Stimulated activated memory B cell treated with anti-CD40 and anti-IgM and Interleukin-4, amounts not matched to agents 10 μg/mL and 1 μg/mL and 100 μg/mL, for 72 hours (primary cell): ENCODE measurements at regions not wholly inside any gene's neighbourhood (a gene's known extent, or its start where the extent isn't known, plus 50 kb on each side); places are given as distances from the start of the nearest gene placed in this dataset.
"Not testable (repeated sequence)": the region's sequence is repeated elsewhere in the genome, so short reads cannot be mapped to it uniquely, and the experiment has no call there.

Source experiments
- ATAC-seq: fragments of 150-1000 bp; cut with Tn5 transposase; 2 replicates; pipeline ENCODE4 v1.10.0; 2021
- H3K27ac Mint-ChIP-seq: one replicate; pipeline ENCODE4 v1.8.0; 2022; ENCODE audit warnings: mild to moderate bottlenecking, mixed read lengths
- H3K27me3 Mint-ChIP-seq: one replicate; pipeline ENCODE4 v1.8.0; 2022; ENCODE audit warnings: mixed read lengths
- H3K36me3 Mint-ChIP-seq: one replicate; pipeline ENCODE4 v1.8.0; 2022; ENCODE audit warnings: mixed read lengths
- H3K4me1 Mint-ChIP-seq: one replicate; pipeline ENCODE4 v1.8.0; 2022; ENCODE audit warnings: mixed read lengths
- H3K4me3 Mint-ChIP-seq: one replicate; pipeline ENCODE4 v1.8.0; 2022; ENCODE audit warnings: mild to moderate bottlenecking, moderate library complexity, mixed read lengths
- H3K9me3 Mint-ChIP-seq: one replicate; pipeline ENCODE4 v1.8.0; 2022; ENCODE audit warnings: mixed read lengths

DNA sequence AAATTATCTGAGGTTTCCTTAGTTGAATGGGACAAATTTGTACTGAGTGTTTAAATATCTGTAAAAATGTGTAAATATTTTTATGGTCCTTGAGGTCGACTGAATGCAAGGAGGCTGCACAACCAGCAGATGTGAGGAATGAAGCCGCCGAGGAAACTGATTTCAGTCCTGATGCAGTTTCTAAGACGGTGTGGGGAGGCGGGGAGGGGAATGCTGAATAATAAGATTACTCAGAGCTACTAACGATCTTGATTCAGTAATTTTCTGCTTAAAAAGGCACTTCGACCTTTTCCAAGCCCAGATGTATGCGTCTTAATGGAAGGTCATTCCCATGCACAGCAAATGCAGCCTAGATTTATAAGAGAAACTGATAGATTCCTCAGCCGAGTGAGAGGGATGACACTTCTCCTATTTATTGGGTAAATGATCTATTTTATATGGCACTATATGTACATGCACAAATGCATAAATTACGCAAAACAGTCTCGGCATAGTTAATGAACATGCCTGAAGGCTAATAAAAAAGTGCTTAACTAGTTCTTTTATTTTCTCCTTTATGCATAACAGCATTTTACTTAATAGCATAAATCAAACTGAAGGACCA is 167.6 kb upstream of the PITRM1 start:
- Mint-ChIP-seq H3K27me3 (peaks cover 26% of the 10 kb centered on the region), H3K4me1 (no peaks in the 10 kb centered on the region), H3K4me3 (no peak overlapping the region), H3K9me3 (no peaks in the 10 kb centered on the region), H3K36me3 (no peaks in the 10 kb centered on the region), H3K27ac (no peak overlapping the region)
- no peak for ATAC-seq

DNA sequence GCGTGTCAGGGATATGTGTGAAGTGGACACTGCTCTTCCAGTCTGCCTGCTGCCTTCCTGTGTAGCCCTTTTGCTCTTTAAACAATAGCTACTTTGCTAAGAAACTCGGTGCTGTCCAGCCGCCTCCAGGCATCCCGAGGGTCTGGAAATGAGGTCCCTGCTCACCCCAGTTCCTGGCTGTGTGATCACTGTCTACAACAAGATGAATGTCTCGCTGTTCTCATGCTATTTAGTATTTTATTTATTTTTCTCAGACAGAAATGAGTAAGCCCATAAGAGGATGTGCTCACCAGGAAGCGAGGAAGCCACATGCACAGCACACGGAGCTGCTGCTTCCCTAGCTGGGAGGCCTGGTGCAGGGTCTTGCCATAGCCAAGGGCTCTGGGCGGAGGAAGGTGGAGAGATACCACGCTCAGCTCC is 167.0 kb upstream of the PITRM1 start:
- ATAC-seq, result no peak
- Mint-ChIP-seq H3K4me3 (no peak overlapping the region), H3K4me1 (no peaks in the 10 kb centered on the region), H3K9me3 (no peaks in the 10 kb centered on the region), H3K36me3 (no peaks in the 10 kb centered on the region), H3K27me3 (peaks cover 21% of the 10 kb centered on the region), H3K27ac (no peak overlapping the region)

DNA sequence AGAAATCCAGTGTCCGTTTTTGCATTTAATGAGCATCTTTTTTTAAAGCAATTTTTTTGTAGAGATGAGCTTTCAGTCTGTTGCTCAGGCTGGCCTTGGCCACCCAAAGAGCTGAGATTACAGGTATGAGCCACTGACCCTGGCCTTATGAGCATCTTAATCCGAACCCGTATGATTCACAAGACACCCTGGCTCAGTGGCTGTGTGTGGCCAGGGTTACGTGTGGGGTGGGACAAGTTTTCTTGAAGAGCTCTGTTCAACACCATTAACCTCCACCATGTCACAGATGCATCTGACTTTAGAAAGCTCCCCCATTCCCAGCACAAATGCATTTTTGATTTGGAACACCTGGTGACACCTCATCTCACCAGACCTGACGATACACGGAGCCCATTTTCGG is 166.5 kb upstream of the PITRM1 start:
- H3K27me3 Mint-ChIP-seq, result peaks cover 21% of the 10 kb centered on the region
- no peaks in the 10 kb centered on the region for H3K9me3 Mint-ChIP-seq
- no peak for ATAC-seq
- H3K36me3 Mint-ChIP-seq, result no peaks in the 10 kb centered on the region
- no peak overlapping the region for H3K4me3 Mint-ChIP-seq
- no peak overlapping the region for H3K27ac Mint-ChIP-seq
- no peaks in the 10 kb centered on the region for H3K4me1 Mint-ChIP-seq

DNA sequence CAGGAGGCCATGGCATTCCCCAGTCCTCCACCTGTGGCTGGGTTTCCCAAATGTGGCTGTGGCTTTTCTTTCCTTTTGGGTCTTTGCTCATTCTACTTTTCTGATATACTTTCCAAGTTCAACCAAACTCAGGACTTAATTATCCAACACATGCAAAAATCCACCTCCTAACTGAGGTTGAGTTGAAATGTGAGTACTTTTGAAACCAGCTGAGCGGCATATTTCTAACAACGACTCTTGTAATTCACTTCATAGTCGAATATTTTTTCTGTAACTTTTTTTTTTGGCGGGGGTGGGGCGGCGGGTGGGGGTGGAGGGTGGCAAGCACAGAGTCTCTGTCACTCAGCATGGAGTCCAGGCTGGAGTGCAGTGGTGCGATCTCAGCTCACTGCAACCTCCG is 165.2 kb upstream of the PITRM1 start:
- Mint-ChIP-seq H3K4me1 (no peaks in the 10 kb centered on the region), H3K9me3 (no peaks in the 10 kb centered on the region), H3K27ac (no peak overlapping the region), H3K27me3 (peaks cover 24% of the 10 kb centered on the region), H3K36me3 (no peaks in the 10 kb centered on the region), H3K4me3 (no peak overlapping the region)
- ATAC-seq, result no peak

DNA sequence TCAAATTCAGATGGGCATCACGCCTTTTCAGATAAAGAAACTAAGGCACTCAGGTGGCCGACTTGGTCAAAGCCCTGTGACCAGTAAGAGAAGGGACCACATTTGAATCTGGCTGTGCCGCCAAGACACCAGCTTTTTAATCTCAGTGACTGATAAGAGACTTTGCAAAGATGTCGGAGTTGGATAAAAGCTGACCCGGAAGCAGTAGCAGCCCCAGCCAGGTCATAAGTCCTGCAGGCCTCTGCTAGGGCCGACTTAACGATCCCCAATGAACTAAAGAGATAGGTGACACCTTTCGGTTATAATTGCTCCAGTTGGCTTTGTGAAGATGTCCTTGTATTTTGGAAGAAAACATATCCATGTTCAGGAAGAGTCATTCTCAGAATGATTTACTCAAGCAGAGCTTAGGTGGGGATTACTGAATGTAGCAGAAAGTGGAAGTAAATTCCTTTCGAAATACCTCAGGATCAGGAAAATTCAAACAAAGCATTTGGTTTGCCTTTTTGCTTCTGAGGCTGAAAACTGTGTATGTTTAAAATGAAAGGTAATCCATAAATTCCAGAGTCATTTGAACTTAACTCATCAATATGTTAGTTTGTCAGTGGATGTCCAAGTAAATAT is 164.2 kb upstream of the PITRM1 start:
- no peaks in the 10 kb centered on the region for H3K4me1 Mint-ChIP-seq
- H3K9me3 Mint-ChIP-seq, result no peaks in the 10 kb centered on the region
- peaks cover 29% of the 10 kb centered on the region for H3K27me3 Mint-ChIP-seq
- H3K27ac Mint-ChIP-seq, result no peak overlapping the region
- no peak overlapping the region for H3K4me3 Mint-ChIP-seq
- H3K36me3 Mint-ChIP-seq, result no peaks in the 10 kb centered on the region
- no peak for ATAC-seq

DNA sequence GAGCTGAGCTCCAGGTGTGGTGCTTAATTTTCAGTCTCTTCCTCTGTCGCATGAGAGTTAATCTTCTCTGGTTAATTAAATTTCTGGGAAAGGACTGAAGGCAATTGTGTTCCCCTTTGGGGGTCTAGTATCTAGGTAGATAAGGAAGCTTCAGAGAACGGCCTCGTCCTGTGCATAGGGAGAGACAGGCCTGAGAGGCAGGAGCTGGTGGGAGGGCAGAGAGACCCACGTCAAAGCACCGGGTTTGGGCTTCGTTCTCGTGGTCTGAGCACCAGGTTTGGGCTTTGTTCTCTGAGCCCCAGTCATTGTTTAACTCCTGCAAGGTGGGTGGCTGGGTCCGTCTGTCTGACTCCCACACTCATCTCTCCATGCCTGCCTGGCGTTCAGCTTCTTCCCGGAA is 160.8 kb upstream of the PITRM1 start:
- Mint-ChIP-seq H3K9me3 (peaks cover 3% of the 10 kb centered on the region), H3K36me3 (no peaks in the 10 kb centered on the region), H3K27ac (no peak overlapping the region), H3K4me1 (no peaks in the 10 kb centered on the region), H3K27me3 (peaks cover 39% of the 10 kb centered on the region), H3K4me3 (no peak overlapping the region)
- no peak for ATAC-seq

DNA sequence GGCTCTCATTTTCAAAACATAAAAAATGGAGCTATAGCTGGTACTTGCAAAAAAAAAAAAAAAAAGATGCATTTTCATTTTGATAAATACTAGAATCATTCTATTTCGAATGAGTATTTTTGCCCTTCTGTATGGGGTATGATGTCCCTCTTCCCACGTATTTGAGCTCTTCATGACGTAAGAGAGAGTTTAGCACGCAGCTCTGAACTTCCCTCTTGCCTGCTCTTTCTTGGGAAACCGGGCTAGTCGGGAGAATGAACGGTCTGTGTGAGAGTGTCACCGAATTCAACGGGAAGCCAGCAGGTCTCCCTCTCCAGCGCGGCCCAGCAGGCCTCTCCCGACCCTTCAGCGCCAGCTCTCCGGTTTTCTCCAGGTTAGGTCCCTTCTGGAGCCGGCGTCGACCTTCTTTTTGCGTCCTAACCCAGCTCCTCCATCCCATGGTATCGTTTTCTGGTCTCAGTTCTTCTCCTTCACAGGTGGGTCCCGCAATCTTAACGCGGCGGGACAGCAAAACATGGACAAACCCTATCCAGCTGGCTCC is 159.2 kb upstream of the PITRM1 start:
- peaks cover 39% of the 10 kb centered on the region for H3K27me3 Mint-ChIP-seq
- H3K27ac Mint-ChIP-seq, result no peak overlapping the region
- peaks cover 3% of the 10 kb centered on the region for H3K9me3 Mint-ChIP-seq
- no peak overlapping the region for H3K4me3 Mint-ChIP-seq
- H3K4me1 Mint-ChIP-seq, result no peaks in the 10 kb centered on the region
- ATAC-seq, result no peak
- no peaks in the 10 kb centered on the region for H3K36me3 Mint-ChIP-seq

DNA sequence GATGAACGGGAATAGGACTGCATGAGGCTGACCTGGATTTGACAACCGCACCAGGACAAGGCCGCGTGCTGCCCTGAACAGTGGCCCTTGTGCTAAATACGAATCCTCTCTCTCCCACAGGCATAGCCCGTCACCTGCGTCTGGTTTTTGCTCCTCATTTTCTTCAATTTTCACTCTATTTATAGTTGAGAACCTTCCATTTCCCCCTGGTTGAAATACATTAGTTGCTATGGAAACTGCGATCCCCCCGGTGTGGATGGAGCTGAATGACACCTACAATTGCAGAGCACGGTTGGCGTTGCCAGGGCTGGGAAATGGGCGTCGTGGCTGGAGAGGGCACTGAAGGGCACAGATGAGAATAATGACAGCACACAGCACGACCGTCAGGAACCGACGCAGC is 158.6 kb upstream of the PITRM1 start:
- Mint-ChIP-seq H3K9me3 (peaks cover 3% of the 10 kb centered on the region), H3K27ac (no peak overlapping the region), H3K4me1 (no peaks in the 10 kb centered on the region), H3K4me3 (no peak overlapping the region), H3K27me3 (peaks cover 39% of the 10 kb centered on the region), H3K36me3 (no peaks in the 10 kb centered on the region)
- no peak for ATAC-seq

DNA sequence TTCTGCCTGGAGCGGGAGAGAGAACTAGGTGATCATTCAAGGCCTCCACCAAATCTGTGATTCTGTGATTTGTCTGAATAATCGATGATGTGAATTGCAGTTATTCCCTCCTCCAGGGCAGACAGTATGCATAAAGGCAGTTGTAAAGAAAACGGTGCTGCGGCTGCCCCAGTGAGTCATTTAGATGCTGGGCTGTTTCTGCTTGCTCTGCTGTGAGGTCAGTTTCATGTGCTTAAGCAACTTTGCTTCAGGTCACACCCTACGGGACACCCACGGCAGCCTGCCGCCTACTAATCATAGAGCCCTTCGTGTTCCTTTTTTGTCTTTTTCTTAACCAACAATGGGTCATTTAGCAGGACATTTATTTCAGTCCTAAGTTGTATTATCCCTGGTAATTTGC is 158.1 kb upstream of the PITRM1 start:
- peaks cover 39% of the 10 kb centered on the region for H3K27me3 Mint-ChIP-seq
- no peak overlapping the region for H3K27ac Mint-ChIP-seq
- ATAC-seq, result no peak
- H3K9me3 Mint-ChIP-seq, result peaks cover 3% of the 10 kb centered on the region
- H3K4me1 Mint-ChIP-seq, result no peaks in the 10 kb centered on the region
- no peak overlapping the region for H3K4me3 Mint-ChIP-seq
- H3K36me3 Mint-ChIP-seq, result no peaks in the 10 kb centered on the region

DNA sequence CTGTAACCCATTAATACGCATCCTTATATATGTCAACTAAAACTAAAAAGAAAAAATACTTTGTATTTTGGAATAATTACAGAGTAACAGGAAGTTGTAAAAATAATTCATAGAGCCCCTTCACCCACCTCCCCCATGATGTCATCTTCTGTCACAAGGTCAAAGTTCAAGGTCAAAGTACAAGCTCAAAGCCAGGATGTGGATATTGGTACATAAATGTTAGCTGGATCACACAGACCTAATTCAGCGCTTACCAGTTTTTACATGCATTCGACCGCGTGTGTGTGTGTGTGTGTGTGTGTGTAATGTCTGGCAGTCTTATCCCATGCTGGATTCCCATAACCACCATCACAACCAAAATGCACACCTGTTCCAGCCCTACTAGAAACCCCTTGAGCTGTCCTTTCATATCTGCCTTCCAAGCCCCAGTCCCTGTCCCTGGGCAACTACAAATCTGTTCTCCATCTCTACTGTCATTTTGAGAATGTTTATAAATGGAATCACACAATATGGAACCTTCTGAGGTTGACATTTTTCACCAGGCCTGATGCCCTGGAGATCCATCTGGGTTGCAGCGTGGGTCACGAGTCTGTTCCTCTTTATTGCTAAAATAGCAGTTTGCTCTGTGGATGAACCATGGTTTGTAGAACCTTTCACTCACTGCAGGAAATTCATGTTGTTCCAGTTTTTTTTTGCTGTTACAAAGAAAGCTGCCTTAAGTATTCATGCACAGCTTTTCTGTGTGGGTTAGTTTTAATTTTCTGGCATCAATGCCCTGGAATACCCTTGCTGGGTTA is 153.6 kb upstream of the PITRM1 start:
- Mint-ChIP-seq H3K27ac (no peak overlapping the region), H3K4me1 (no peaks in the 10 kb centered on the region), H3K4me3 (no peak overlapping the region), H3K9me3 (peaks cover 3% of the 10 kb centered on the region), H3K36me3 (no peaks in the 10 kb centered on the region), H3K27me3 (peaks cover 21% of the 10 kb centered on the region)
- no peak for ATAC-seq

DNA sequence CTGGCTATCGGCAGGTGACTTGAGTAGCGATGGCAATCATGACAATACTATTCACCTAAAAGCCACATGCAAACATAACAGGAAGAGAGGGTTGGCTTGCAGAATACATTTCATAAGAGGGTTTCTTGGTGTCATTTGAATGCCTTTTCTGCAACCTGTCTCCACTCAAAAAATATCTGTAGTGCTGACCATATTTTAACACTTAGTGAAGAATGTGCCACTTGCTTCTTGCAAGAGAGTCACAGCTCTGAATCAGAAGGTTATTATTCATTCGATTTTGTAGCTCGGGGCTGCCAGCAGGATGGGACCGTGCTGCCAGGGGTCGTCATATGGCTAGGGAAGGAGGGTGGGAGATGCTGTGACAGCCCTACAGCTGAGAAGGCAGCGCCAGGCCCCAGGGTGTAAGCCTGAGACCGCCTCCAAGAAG is 152.0 kb upstream of the PITRM1 start:
- peaks cover 10% of the 10 kb centered on the region for H3K27me3 Mint-ChIP-seq
- H3K9me3 Mint-ChIP-seq, result peaks cover 3% of the 10 kb centered on the region
- H3K36me3 Mint-ChIP-seq, result no peaks in the 10 kb centered on the region
- no peak overlapping the region for H3K27ac Mint-ChIP-seq
- no peak for ATAC-seq
- H3K4me3 Mint-ChIP-seq, result no peak overlapping the region
- H3K4me1 Mint-ChIP-seq, result no peaks in the 10 kb centered on the region

DNA sequence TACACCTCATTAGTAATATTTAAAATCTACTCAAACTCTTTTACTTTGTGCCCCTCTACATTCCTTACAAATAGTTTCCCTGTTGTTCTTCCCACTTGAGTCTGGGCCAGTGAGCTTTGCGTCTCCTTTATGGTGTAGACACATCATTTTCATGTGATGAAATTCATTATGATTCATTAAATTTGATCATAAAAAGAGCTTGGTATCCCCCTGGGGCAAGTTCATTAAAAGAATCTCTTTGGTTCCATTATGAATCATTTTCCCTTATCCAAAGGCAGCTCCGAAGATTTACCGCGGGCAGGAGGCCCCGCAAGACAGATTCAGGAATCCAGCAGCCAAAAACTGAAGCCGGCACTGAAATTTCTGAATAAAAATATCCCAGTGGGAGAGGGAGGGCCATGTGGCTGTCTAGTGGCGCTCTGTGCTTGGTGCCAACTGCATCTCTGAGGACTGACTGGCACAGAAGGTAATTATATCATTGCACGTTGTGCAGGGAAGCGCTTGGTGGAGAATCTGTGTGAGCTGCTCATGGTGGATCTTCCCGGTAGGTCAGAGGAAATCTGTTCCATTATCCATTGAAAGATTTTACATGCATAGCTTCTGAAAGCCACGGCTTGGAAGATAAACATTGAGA is 151.4 kb upstream of the PITRM1 start:
- H3K27me3 Mint-ChIP-seq, result peaks cover 4% of the 10 kb centered on the region
- H3K36me3 Mint-ChIP-seq, result no peaks in the 10 kb centered on the region
- H3K27ac Mint-ChIP-seq, result no peak overlapping the region
- H3K4me1 Mint-ChIP-seq, result no peaks in the 10 kb centered on the region
- H3K9me3 Mint-ChIP-seq, result peaks cover 3% of the 10 kb centered on the region
- no peak overlapping the region for H3K4me3 Mint-ChIP-seq
- ATAC-seq, result no peak

DNA sequence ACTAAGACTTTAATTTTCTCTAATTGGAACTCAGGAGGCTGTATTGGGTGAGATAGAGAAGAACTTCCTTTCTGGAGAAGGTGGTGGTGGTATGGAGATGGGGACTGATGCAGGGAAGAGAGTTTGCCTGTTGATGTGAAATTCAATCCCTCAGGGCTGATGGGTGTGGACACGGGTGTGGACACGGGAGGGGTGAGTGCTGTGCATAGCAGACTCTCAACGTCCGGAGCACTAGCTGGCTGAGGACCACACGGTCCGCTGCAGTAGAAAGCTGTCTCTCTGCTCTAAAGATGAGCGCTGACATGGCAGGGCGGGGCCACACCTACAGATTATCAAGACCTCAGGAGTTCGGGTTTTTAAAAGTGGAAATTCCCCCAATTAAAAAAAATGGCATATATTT is 148.5 kb upstream of the PITRM1 start:
- Mint-ChIP-seq H3K9me3 (no peaks in the 10 kb centered on the region), H3K27ac (no peak overlapping the region)
- ATAC-seq, result no peak

DNA sequence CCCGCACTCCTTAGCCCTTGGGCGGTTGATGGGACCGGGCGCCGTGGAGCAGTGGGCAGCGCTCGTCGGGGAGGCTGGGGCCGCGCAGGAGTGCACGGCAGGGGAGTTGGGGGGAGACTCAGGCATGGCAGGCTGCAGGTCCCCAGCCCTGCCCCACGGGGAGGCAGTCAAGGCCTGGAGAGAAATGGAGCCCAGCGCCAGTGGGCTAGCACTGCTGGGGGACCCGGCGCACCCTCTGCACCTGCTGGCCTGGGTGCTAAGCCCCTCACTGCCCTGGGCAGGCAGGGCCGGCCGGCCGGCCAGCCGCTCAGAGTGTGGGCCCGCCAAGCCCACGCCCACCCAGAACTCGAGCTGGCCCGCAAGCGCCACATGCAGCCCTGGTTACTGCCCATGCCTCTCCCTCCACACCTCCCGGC is 147.2 kb upstream of the PITRM1 start:
- no peak for ATAC-seq
- Mint-ChIP-seq H3K4me1 (no peaks in the 10 kb centered on the region), H3K27ac (no peak overlapping the region), H3K9me3 (no peaks in the 10 kb centered on the region), H3K36me3 (no peaks in the 10 kb centered on the region), H3K4me3 (no peak overlapping the region), H3K27me3 (peaks cover 13% of the 10 kb centered on the region)

More for the DNA sequence above, 148.5 kb upstream of the PITRM1 start:
- Mint-ChIP-seq H3K4me3 (no peak overlapping the region), H3K36me3 (no peaks in the 10 kb centered on the region), H3K4me1 (no peaks in the 10 kb centered on the region), H3K27me3 (peaks cover 10% of the 10 kb centered on the region)

DNA sequence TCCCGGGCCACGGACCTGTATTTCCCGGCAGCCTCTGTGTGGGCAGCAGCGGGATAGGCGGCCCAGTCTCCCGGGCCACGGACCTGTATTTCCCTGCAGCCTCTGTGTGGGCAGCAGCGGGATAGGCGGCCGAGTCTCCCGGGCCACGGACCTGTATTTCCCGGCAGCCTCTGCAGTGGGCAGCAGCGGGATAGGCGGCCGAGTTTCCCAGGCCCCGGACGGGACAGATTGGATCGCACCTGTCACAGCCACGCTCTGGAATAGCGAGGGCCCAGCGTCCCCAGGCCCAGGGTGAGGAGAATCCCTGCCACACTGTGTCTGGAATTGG is 145.9 kb upstream of the PITRM1 start:
- Mint-ChIP-seq H3K27me3 (peaks cover 27% of the 10 kb centered on the region), H3K9me3 (peaks cover 11% of the 10 kb centered on the region)
- not testable (repeated sequence) for H3K27ac Mint-ChIP-seq, H3K36me3 Mint-ChIP-seq, ATAC-seq, H3K4me1 Mint-ChIP-seq, H3K4me3 Mint-ChIP-seq
